NCI-H2196 treated with DMSO at 0.1 percent for 48 hours (cell line): ENCODE measurements at regions not wholly inside any gene's neighbourhood (a gene's known extent, or its start where the extent isn't known, plus 50 kb on each side); places are given as distances from the start of the nearest gene placed in this dataset.
"Not testable (repeated sequence)": the region's sequence is repeated elsewhere in the genome, so short reads cannot be mapped to it uniquely, and the experiment has no call there.

Source experiments
- DNase-seq: peaks from one replicate; lab custom pipeline; 2025; ENCODE audit not compliant: unreplicated experiment; lab: John Stamatoyannopoulos, UW

GRCh38 chr14:89743828-89744227, 210.7 kb downstream of the EFCAB11 start:
- DNase-seq, result no peak

GRCh38 chr14:89740241-89740640, 214.3 kb downstream of the EFCAB11 start:
- no peak for DNase-seq

- no peak for DNase-seq
These were observed 217.6 kb downstream of the EFCAB11 start for GRCh38 chr14:89736881-89737280.

- DNase-seq, result no peak
These were observed 223.1 kb downstream of the EFCAB11 start for GRCh38 chr14:89731396-89731933.

- no peak for DNase-seq
These were observed 223.8 kb downstream of the EFCAB11 start for GRCh38 chr14:89730687-89731086.

GRCh38 chr14:89728964-89729363, 225.6 kb downstream of the EFCAB11 start:
- DNase-seq, result no peak

GRCh38 chr14:89726226-89726625, 228.3 kb downstream of the EFCAB11 start:
- not testable (repeated sequence) for DNase-seq

GRCh38 chr14:89724628-89724960, 229.9 kb downstream of the EFCAB11 start:
- no peak for DNase-seq

GRCh38 chr14:89723930-89724627, 230.5 kb downstream of the EFCAB11 start:
- no peak for DNase-seq

- no peak for DNase-seq
These were observed 232.6 kb downstream of the EFCAB11 start for GRCh38 chr14:89721956-89722355.

- DNase-seq, result no peak
These were observed 233.5 kb downstream of the EFCAB11 start for GRCh38 chr14:89720741-89721729.

GRCh38 chr14:89720076-89720687, 234.3 kb downstream of the EFCAB11 start:
- no peak for DNase-seq

- no peak for DNase-seq
These were observed 235.0 kb downstream of the EFCAB11 start for GRCh38 chr14:89719366-89720075.

- DNase-seq, result no peak
These were observed 245.4 kb downstream of the EFCAB11 start for GRCh38 chr14:89708982-89709625.

GRCh38 chr14:89707086-89707485, 247.4 kb downstream of the EFCAB11 start:
- no peak for DNase-seq

- DNase-seq, result no peak
These were observed 251.7 kb downstream of the EFCAB11 start for GRCh38 chr14:89702876-89703200.

- DNase-seq, result peak; percentile 11
These were observed 252.3 kb downstream of the EFCAB11 start for GRCh38 chr14:89702073-89702875.

- DNase-seq, result peak; percentile 39
These were observed 253.1 kb downstream of the EFCAB11 start for GRCh38 chr14:89701211-89702043.

GRCh38 chr14:89700801-89701200, 253.7 kb downstream of the EFCAB11 start:
- DNase-seq, result no peak
